GM21576 (cell line): ENCODE measurements at regions not wholly inside any gene's neighbourhood (a gene's known extent, or its start where the extent isn't known, plus 50 kb on each side); places are given as distances from the start of the nearest gene placed in this dataset.
A peak's percentile ranks its signal among the peaks of the same experiment; 100 is the strongest.
"Not testable (repeated sequence)": the region's sequence is repeated elsewhere in the genome, so short reads cannot be mapped to it uniquely, and the experiment has no call there.

Experiments used
- ATAC-seq: cut with Tn5 transposase; IDR thresholded peaks from one replicate; pipeline ENCODE4 v1.9.1; 2021; ENCODE audit warnings: mild to moderate bottlenecking, moderate library complexity; ENCODE audit not compliant: unreplicated experiment

GRCh38 chr4:131526686-131527085 is 1622.4 kb upstream of the PCDH10 start:
- ATAC-seq, result no peak

GRCh38 chr4:131531087-131531486 is 1618.0 kb upstream of the PCDH10 start:
- no peak for ATAC-seq

GRCh38 chr4:131534944-131535645 is 1614.0 kb upstream of the PCDH10 start:
- ATAC-seq, result no peak

GRCh38 chr4:131540256-131540655 is 1608.8 kb upstream of the PCDH10 start:
- ATAC-seq, result no peak

- ATAC-seq, result peak; percentile 77
Observed at GRCh38 chr4:131547506-131547981, 1601.5 kb upstream of the PCDH10 start.

- no peak for ATAC-seq
Observed at GRCh38 chr4:131551306-131551705, 1597.8 kb upstream of the PCDH10 start.

GRCh38 chr4:131566026-131566425 is 1583.1 kb upstream of the PCDH10 start:
- no peak for ATAC-seq

- ATAC-seq, result no peak
Observed at GRCh38 chr4:131584587-131584986, 1564.5 kb upstream of the PCDH10 start.

- ATAC-seq, result no peak
Observed at GRCh38 chr4:131595140-131595539, 1554.0 kb upstream of the PCDH10 start.

GRCh38 chr4:131603705-131604104 is 1545.4 kb upstream of the PCDH10 start:
- no peak for ATAC-seq

GRCh38 chr4:131609039-131609438 is 1540.1 kb upstream of the PCDH10 start:
- ATAC-seq, result no peak

- not testable (repeated sequence) for ATAC-seq
Observed at GRCh38 chr4:131610517-131610916, 1538.6 kb upstream of the PCDH10 start.

GRCh38 chr4:131613086-131613823 is 1535.8 kb upstream of the PCDH10 start:
- peak; percentile 52 for ATAC-seq

GRCh38 chr4:131613824-131614216 is 1535.3 kb upstream of the PCDH10 start:
- peak; percentile 97 for ATAC-seq

- no peak for ATAC-seq
Observed at GRCh38 chr4:131632877-131633276, 1516.2 kb upstream of the PCDH10 start.

GRCh38 chr4:131635191-131635590 is 1513.9 kb upstream of the PCDH10 start:
- ATAC-seq, result no peak

- no peak for ATAC-seq
Observed at GRCh38 chr4:131638781-131639180, 1510.3 kb upstream of the PCDH10 start.

- no peak for ATAC-seq
Observed at GRCh38 chr4:131644619-131645018, 1504.5 kb upstream of the PCDH10 start.

- no peak for ATAC-seq
Observed at GRCh38 chr4:131649227-131649626, 1499.9 kb upstream of the PCDH10 start.

- no peak for ATAC-seq
Observed at GRCh38 chr4:131650951-131651350, 1498.1 kb upstream of the PCDH10 start.

- ATAC-seq, result not testable (repeated sequence)
Observed at GRCh38 chr4:131683314-131683713, 1465.8 kb upstream of the PCDH10 start.

GRCh38 chr4:131721883-131722282 is 1427.2 kb upstream of the PCDH10 start:
- ATAC-seq, result no peak
